Mammary epithelial cell (primary cell): ENCODE measurements at regions not wholly inside any gene's neighbourhood (a gene's known extent, or its start where the extent isn't known, plus 50 kb on each side); places are given as distances from the start of the nearest gene placed in this dataset.

ENCODE experiments used
- EZH2 ChIP-seq: IDR thresholded peaks from 2 replicates; pipeline ENCODE4 v1.6.1; 2012; ENCODE audit warnings: low read length, inconsistent platforms, borderline replicate concordance
- TF ChIP-seq, protein P1 (sequence below), 2 donors: IDR thresholded peaks in 1 of 2; conservative IDR thresholded peaks in 1 of 2; 2 replicates each; pipeline ENCODE4 v1.5.1; 2011 to 2012; ENCODE audit warnings: inconsistent platforms in 2 of 2, low read length in 2 of 2, mild to moderate bottlenecking in 2 of 2, control low read depth in 1 of 2, low read depth in 1 of 2; ENCODE audit not compliant: insufficient read depth in 1 of 2; ENCODE audit errors: extremely low read depth in 1 of 2

DNA sequence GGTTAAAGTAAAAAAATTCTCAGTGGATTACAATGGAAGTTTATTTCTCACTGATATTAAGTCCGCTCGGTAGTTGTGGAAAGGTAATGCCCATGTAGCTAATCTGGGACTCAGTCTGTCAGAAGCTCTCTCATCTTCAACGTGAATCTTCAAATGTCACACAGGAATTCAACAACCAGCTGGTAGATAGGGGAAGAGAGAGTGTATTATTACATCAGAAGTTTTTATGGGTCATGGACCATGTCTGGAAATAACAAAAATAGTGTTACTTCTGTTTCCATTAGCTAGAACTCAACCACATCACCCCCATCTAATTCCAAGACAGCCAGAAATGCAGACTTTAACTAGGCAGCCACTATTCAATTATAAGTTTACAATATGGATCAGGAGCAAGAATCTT lies 506.1 kb upstream of the HTR2C start:
- TF ChIP-seq EZH2 = no peak
- TF ChIP-seq, protein P1, sequence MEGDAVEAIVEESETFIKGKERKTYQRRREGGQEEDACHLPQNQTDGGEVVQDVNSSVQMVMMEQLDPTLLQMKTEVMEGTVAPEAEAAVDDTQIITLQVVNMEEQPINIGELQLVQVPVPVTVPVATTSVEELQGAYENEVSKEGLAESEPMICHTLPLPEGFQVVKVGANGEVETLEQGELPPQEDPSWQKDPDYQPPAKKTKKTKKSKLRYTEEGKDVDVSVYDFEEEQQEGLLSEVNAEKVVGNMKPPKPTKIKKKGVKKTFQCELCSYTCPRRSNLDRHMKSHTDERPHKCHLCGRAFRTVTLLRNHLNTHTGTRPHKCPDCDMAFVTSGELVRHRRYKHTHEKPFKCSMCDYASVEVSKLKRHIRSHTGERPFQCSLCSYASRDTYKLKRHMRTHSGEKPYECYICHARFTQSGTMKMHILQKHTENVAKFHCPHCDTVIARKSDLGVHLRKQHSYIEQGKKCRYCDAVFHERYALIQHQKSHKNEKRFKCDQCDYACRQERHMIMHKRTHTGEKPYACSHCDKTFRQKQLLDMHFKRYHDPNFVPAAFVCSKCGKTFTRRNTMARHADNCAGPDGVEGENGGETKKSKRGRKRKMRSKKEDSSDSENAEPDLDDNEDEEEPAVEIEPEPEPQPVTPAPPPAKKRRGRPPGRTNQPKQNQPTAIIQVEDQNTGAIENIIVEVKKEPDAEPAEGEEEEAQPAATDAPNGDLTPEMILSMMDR (conservative IDR thresholded peaks at IDR 0.05 in 1 of 2, IDR thresholded peaks at IDR 0.05 in 1 of 2; ENCODE audit: extremely low read depth in 1 of 2, insufficient read depth in 1 of 2, low read depth in 1 of 2, low read length in 2 of 2) = no peak
